T follicular helper cell (primary cell): ENCODE measurements at regions not wholly inside any gene's neighbourhood (a gene's known extent, or its start where the extent isn't known, plus 50 kb on each side); places are given as distances from the start of the nearest gene placed in this dataset.
"Not testable (repeated sequence)": the region's sequence is repeated elsewhere in the genome, so short reads cannot be mapped to it uniquely, and the experiment has no call there.

Source experiments
- DNase-seq: peaks from one replicate; pipeline ENCODE4 v3.0.0-alpha.2; 2020; ENCODE audit warnings: low read depth

- no peak for DNase-seq
Observed at GRCh38 chr16:85514295-85514597, 98.9 kb upstream of the GSE1 start.

- no peak for DNase-seq
Observed at GRCh38 chr16:85514598-85515318, 98.4 kb upstream of the GSE1 start.

- DNase-seq, result no peak
Observed at GRCh38 chr16:85515319-85515745, 97.8 kb upstream of the GSE1 start.

GRCh38 chr16:85515830-85516397 lies 97.2 kb upstream of the GSE1 start:
- DNase-seq, result no peak

GRCh38 chr16:85517154-85517553 lies 96.0 kb upstream of the GSE1 start:
- no peak for DNase-seq

GRCh38 chr16:85517563-85518179 lies 95.5 kb upstream of the GSE1 start:
- DNase-seq, result no peak

GRCh38 chr16:85518398-85519049 lies 94.6 kb upstream of the GSE1 start:
- DNase-seq, result no peak

- DNase-seq, result not testable (repeated sequence)
Observed at GRCh38 chr16:85519050-85519440, 94.1 kb upstream of the GSE1 start.

GRCh38 chr16:85519540-85520231 lies 93.4 kb upstream of the GSE1 start:
- DNase-seq, result no peak

- no peak for DNase-seq
Observed at GRCh38 chr16:85520853-85521521, 92.1 kb upstream of the GSE1 start.

- DNase-seq, result no peak
Observed at GRCh38 chr16:85521552-85522307, 91.4 kb upstream of the GSE1 start.

GRCh38 chr16:85522308-85522841 lies 90.7 kb upstream of the GSE1 start:
- no peak for DNase-seq

- no peak for DNase-seq
Observed at GRCh38 chr16:85522842-85523601, 90.1 kb upstream of the GSE1 start.

GRCh38 chr16:85523602-85524364 lies 89.3 kb upstream of the GSE1 start:
- no peak for DNase-seq

GRCh38 chr16:85524365-85524629 lies 88.8 kb upstream of the GSE1 start:
- DNase-seq, result no peak

GRCh38 chr16:85524630-85525419 lies 88.3 kb upstream of the GSE1 start:
- DNase-seq, result no peak

- DNase-seq, result no peak
Observed at GRCh38 chr16:85525420-85526184, 87.5 kb upstream of the GSE1 start.
